ENCODE measurements at regions not wholly inside any gene's neighbourhood (a gene's known extent, or its start where the extent isn't known, plus 50 kb on each side); places are given as distances from the start of the nearest gene placed in this dataset.

DNA sequence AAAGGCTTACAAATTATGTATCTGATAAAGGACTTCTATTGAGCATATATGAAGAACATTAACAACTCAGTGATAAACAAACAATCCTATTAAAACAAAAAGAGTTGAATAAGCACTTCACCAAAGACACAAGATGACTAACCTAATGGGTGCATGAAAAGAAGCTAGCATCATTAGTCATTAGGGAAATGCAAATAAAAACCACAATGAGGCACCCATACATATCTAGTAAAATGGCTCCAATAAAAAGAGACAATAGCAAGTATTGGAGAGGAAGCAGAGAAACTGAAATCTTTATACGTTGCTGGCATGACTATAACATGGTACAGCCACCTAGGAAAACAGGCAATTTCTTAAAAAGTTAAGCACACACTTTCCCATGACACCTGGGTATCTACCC, 77.6 kb upstream of the ZMIZ1 start:
- peak in 2 of 4 experiments; percentile 41 to 63 for DNase-seq

DNA sequence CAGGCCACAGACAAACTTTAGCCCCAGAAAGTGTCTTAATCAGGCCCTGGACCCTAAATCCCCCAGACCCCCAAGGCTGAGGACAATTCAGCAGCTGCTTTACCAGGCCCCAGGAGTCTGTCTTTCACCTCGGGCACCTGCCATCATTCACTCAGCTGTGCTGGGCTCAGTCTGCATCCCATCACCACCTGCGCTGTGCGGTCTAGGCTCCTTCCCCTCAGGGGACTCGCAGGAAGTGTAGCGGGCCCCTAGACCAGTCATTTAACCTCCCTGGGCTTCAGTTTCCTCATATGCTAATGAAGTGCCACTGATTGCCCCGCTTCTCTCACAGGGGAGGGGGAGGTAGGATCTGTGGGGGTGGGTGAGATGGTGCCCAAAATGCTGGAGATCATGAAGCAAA, 76.4 kb upstream of the ZMIZ1 start:
- no peak for DNase-seq

DNA sequence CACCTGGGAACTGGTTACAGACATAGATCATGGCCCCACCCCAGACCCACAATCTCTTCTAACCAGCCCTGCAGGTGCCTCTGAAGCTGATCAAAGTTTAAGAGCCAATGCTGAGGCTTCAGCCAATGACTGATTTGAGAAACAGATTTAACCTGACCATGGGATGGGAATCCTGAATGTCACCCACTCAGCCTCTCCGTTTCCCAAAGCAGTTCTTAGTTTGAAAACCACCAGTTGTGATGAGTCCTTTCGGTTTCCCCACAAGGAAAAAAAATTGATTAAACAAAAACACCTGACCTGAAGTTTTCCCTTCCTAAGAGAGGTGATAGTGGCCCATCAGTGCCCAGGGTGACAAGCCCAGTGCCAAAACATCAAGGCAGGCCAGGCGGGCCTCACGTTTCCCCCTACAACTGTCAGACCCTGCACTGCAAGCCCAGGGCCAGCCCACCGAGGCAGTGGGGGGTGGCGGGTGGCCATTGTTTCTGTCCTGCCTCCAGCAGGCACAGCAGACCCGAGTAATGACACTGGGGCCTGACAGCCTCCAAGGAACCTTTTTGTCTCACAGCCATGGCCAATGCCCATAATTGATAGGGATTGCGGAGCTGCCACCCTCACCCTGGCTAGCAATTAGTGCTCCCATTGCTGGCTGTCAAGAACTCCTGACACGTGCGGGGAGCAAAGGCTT, 75.4 kb upstream of the ZMIZ1 start:
- DNase-seq = no peak

DNA sequence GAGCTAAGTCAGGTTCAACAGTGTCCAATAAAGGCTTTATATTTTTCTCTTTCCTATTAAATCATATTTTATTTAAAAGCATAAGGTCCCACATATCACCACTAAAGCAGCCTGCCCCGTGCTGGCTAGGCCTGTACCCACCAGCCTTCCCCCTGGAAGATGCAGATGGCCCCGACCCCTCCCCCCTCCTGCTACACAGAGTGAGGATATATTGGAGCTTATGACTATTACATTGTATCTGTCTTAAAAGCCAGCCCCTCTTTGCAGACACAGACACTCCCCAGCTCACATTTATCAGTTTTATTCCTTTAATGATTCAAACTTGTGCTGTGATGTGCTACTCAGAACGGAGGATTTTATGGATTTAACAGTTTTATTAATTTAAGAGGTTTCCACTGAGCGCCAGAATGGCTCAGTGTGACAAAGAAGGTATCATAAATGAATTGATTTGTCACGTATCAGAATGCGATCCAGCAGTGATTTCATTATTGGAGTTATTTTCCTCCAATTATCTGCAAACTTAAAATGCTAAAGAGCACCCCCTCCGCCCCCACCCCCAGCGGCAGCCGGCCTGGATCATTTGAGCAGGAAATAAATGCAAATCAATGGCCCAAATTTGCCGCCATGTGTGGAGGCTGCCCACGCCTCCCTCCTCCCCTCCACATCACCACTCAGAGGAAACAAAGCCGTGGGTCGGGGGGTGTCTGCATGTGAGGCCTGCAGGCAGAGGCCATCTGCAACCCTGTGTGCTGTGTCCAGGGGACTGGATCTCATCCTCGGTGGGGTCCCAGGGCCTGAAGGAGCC, 72.6 kb upstream of the ZMIZ1 start:
- DNase-seq = no peak

DNA sequence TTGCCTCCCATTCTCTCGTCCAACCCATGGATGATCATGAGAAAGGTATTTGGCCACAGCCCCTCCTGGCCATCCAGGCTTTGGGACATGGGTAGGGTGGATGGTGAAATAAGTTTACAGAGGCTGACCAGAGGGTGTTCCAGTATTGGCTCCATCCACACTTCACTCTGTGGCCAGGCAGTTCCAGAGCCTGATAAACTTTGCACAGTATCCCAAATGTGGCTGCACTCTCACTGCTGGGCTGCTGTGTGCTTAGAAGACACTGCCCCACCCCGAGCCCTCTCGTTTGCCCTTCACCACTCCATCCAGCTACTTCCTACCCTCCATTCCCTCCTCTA, 72.0 kb upstream of the ZMIZ1 start:
- no peak for DNase-seq

DNA sequence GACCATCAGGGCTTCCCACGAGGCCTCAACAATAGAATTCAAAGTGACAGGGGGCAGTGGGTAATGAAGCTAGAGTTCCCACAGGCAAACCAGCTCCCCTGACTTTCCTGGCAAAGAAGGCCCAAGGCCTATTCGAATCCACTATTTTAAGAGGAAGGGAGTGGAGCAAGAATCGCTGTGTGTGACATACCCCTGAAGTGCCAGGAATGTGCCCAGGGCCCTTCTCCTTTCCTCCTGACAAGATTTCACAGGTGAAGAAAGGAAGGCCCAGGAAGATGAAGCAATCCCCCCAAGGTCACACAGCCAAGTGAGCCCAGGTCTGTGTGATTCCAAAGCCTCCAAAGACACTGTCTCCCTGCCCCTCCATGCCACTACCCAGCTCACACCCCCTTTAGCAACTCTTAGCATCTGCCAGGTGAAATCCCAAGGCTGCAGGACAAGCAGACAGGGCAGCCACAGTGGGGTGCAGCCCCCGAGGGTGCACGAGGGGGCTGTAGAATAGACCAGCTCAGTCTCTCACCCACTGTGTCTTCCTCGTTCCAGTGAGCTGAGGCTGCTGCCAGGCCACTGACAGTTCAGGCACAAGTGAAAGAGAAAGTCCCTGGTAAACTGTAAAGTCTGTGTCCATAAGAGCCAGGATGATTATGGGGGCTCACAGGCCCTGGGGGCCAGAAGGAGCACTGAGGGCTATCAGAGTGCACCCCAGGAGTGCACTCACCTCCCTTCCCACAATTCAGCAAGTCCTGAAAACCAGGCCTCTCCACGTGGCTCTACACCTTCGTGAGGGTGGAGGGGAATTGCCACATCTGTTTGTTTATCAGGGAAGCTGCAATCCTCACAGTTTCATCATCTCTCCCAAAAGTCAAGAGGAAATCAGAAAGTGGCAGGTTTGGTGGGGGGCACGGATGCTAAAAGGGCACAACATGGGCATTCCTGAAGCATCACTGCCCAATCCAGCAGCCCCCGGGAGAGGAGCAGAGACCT, 70.8 kb upstream of the ZMIZ1 start:
- peak in 1 of 4 experiments; percentile 24 for DNase-seq

DNA sequence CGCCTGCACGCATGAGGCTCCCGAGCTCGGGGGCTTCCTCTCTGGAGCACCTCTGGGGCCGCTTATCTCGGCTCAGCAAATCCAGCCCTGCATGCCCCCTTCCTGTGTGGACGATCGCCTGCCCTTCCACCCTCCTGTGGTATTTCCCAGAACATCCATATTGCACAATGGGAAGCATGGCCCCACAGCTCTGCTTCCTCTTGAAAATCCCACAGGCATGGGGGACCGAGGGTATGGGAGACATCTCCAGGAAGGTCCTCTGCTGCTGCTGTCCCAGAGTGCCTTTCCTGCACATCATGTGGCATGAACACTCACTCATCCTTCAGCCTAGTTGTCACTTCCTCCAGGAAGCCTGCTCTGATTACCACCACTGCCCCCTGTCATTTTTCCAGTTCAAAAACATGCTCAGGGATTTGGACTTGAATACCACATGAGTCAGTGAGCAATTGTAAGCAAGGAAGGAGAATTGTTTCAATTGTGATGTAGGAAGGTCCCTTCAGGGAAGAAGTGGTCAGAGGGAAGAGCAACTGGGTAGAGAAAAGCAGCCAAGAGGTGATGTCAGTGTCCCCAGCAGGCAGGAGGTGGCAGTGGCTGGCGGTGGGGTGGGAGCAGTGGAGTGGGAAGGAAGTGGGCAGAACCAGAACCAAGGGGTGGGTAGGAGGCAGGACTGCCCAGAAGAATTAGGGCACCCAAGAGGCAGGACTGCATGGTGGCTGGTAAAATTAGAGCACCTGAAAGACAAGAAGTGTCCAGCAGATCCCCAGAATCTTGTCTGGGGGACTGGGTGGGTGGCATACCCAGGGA, 67.5 kb upstream of the ZMIZ1 start:
- peak; percentile 79 to 93 (median 84) for DNase-seq

DNA sequence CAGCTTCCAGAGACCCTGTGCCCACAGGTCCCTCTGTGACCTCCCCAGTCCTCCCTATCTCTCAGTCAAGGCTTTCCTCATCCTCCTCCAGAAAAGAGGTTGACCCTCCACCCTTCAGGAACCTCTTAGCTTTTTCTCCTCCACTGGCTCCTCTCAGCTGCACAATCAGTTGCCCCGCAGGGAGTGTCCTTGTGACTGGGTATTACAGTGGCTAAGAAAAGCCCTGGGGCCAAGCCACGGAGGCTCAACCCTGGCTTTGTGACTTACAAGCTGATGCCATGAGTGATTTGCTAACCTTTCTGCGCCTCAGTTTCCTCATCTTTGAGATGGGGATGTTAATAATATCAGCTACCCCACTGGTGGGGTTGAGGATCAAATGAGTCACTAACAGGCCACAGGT, 66.4 kb upstream of the ZMIZ1 start:
- DNase-seq = no peak

DNA sequence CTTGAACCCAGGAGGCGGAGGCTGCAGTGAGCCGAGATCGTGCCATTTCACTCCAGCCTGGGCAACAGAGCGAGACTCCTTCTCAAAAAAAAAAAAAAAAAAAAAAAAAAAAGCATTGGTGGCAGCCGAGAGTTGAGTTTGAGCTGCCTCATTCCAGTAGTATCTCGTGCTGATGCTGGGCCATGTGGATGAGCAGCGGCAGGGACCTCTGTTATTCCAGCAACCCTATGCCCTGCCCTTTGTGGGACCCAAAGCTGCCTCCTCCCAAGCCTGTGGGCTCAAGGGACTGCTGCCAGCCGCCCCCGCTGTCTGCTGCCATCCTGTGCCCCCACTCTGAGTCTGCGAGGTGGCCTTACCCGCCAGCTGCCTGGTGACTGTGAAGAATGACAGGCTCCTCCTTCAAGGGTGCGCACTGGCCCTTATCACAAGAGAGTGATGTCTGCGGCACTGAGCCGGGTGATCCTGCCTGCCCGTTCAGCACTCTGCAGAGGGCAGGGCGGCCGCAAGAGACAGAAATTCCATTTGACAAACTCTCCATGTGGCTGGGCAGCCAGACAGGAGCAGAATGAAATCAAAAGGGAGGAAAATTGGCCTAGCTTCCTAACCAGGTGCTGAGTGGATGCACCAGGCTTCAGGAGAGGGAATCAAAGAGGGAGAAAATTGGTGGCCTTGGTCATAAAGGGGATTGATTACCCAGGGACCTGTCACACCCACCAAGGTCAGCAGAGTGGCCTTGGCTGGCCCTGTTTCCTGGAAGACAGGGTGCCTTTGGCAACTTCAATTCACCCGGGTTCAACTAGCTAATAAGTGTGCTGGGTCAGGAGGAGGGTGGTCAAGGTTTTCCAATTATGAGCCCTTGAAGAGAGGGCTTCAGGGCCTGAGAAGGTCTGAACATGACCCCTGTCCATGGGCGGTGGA, 65.3 kb upstream of the ZMIZ1 start:
- no peak for DNase-seq

DNA sequence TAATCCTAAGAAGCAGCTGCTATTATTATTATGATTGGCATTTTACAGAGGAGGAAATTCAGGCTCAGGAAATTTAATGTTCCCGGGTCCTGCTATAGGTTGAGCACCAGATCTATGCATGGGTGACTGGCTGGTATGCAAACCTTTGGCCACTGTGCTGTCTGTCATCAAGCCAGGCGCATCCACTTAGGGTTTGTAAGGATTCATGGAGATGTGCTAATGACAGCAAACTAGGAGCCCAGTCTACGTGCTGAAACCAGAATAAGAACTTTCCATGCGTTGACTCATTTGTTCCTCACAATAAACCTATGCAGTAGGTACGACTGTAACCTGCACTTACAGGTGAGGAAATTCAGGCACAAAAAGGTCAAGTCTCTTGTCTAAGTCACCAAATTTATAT, 64.5 kb upstream of the ZMIZ1 start:
- no peak for DNase-seq

DNA sequence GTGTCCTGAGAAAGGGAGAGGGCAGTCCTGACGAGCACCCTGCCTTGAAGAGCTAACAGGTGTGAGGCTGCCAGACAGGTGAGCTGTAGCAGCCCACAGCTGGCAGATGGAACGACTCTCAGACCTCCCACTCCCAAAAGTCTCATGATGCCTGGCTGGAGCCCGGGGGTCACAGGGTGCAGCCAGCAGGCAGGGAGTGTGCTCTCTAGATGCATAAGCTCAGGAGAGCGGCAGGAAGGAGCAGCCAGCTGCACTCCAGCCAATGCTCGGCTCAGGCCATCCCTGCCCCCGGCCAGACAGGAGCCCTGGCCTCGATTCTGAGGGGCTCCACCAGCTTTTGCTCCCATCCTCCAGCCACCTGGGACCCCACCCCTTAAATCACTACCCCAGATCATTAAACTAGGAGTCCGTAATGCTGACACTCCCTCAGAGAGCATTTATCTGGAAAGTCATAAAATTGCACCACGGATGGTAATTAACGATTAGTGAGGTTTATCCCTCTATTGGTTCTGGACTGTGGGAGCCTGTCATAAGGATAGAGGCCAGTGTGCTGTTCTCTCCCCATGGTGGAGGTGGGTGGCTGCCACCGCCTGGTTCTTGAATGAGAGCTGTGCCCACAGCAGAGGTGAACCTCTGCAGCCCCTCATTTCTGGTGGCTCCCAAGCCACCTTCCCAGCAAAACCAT, 63.5 kb upstream of the ZMIZ1 start:
- no peak for DNase-seq

DNA sequence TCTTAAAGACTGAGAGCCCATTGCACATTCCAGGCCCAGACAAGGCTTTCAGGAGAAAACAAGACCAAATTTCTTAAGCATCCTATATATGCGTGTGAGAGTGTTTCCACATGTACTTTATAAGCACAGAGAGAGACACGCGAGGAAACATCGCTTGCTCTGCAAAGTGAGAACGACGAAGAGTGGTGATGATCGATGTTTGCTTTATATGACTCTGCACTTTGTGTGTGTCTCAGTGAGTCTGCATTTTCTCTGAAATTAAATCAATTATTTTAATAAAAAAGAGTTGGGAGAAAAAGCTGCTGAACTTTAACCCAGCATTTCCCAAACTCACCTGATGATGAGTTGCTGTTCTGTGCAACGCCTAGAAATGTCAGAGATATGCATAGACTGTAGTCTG, 61.7 kb upstream of the ZMIZ1 start:
- no peak for DNase-seq

DNA sequence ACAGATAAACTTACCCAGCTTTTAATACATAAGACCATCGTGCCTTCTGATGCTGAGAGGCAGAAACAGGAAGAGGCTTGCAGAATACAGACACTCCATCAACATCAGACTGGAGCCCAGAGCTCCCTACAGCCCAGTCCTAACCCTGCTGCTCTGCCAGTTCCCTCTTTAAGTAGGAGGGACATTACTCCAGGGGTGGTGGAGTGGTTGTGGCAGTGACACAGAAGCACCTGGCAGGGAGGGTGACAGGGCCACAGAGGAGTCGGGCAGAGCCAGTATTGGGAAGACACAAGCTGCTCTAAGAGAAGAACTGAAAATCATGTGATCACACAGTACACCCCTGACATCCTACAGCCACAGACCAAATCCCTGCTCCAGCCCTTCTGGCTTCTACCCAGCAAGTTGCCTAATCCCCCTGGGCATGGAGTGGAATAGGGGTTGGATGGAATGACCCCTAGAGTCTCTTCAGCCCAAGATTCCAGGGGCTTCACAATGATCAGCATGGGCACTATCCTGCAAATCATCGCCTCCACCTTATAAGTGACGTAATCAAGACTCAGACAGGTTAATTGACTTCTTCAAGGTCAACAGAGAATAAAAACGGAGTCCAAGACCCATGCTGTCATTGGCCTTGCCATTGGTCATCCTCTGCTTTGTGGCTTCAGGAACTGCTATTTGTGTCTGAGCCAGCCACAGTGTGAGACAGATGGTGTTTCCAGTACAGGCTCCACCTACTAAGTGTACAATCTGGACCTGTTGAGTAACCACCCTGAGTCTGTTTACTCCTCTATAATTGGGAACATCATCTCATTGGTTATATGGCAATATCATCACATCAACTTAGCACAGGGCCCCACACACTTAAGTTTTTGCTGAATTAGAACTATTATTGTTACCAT, 61.1 kb upstream of the ZMIZ1 start:
- DNase-seq = peak; percentile 76 to 93 (median 84)

DNA sequence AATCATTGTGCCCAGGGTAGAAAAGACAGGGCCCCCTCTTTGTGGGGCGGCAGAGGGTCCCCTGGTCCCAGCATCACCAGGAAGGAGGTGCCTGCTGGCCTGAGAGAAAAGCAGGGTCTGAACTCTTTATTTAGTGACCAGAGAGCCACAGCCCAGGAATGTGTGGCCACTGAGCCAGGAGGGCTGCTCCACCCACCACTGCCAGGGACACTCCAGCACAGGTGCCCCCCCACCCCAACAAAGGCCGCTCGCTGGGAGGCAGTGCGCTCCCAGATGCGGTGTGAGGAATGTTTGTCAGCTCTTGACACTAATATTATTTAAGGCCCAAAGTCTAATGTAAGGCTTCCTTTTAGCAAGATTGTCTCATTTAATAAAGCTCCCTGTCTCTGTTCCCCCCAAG, 59.6 kb upstream of the ZMIZ1 start:
- no peak for DNase-seq

DNA sequence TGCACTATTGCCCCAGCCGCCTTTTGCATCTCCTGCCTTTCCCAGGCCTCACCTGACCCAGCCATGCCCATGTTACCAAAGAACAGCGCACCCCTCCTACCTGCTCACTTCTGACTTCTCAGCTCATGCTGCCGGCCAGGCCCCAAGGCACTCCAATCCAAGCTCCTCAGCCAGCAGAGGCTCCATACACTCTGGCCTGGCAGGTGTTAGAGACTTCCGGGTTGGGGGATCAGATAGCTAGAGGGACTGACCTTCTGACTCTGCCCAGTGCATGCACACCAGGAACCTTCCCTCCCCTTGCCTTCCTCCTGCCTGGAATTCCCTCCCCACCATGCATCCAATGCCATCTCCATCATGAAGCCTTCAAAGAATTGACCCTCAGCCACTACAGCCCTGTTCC, 56.2 kb upstream of the ZMIZ1 start:
- no peak for DNase-seq

DNA sequence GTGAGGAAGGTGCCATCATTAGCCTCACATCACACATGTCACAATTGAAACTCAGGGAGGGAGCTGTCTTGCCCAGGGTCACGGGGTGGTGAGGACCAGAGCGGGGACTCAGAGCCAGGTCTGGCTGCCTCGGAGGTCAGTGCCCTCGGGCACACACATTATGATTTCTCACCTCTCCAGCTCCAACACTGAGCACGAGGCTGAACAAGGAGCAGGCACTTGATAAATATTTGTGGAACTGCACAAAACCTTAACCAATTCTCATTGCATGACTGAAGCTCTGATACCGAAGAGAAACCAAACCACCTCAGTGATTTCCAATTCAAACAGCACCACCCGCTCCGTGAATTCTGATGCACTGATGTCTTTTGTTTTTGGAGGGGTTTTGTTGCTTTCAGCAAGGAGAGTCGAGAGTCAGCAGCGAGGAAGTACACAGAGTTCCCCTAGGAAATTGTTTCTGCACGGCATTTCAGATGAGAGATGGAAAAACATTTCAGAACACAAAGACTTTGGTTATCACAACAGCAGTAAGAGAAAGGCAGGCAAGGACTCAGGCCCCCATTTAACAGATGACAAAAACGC, 55.3 kb upstream of the ZMIZ1 start:
- DNase-seq = no peak

DNA sequence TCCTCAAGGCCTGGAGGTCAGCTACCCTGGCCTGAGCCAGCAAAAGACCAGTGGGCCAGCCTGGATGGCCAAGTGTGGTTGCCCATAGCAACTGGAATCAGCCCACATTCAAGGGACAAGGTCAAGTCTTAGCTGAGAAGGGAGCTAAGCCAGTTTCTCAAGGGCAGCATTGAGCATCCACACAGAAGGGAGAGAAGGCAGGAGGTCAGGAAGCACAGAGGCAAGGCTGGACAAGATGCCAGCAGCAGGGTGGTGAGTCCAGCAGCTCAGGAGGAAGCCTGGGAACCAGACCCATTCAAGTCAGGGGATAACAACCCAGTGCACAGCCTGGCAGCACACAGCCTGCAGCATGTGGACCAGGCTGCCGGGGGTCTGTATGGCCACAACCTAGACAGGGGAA, 54.0 kb upstream of the ZMIZ1 start:
- no peak for DNase-seq

DNA sequence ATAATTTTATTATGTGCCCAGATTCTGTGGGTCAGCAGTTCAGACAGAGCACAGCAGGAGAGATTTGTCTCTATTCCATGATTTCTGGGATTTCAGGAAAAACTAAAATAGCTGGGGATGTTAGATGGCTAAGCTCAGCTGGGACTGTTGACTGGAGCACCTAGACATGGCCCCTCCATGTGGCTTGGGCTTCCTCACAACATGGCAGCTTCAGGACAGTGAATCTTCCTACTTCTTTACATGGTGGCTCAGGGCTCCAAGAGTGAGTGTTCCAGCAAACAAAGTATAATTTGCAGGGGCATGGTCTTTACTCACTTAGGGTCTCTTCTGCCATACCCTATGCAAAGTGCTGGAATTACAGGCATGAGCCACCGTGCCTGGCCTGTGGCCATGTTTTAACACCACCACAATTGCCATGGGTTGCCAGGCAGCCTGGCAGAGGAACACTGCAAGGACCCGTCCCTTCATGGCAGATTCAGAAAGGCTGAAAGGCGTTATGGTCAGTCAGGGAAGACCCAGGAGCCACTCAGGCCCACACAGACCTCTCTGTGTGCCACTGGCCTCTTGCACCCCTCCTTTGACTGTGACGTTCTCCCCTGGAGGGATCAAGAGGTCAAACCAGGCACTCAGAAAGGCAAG, 50.8 kb upstream of the ZMIZ1 start:
- DNase-seq = no peak

Data from suppressor macrophage (primary cell).